ENCODE measurements at regions not wholly inside any gene's neighbourhood (a gene's known extent, or its start where the extent isn't known, plus 50 kb on each side); places are given as distances from the start of the nearest gene placed in this dataset.

- no peaks in the 10 kb centered on the region; the same call in 1 of the 2 replicates for H3F3A ChIP-seq (replicated peaks; ENCODE audit: low read depth)
- H3K27me3 ChIP-seq (ENCODE audit: insufficient read depth): no peaks in the 10 kb centered on the region
- H3K27ac ChIP-seq (ENCODE audit: low read depth): peak overlapping the region; percentile 99; the same call in 1 of the 2 replicates
- Mint-ChIP-seq H3K4me1 (peaks cover 24% of the 10 kb centered on the region), H3K9me3 (no peaks in the 10 kb centered on the region), H3K4me3 (peak overlapping the region; percentile 88), H3K36me3 (ENCODE audit: low read depth) (no peaks in the 10 kb centered on the region), H3K27ac (peak overlapping the region; percentile 54), H3K27me3 (ENCODE audit: insufficient read depth, low read depth, poor library complexity) (peaks cover 3% of the 10 kb centered on the region)
- H3K9me2 ChIP-seq (ENCODE audit: insufficient read depth): no peaks in the 10 kb centered on the region
- H3K4me1 ChIP-seq (ENCODE audit: insufficient read depth): peaks cover 19% of the 10 kb centered on the region
- ATAC-seq: no peak
- peak overlapping the region; percentile 94 for H3K4me3 ChIP-seq
- TF ChIP-seq CREB1 (CRISPR knock-in tag; IDR thresholded peaks at IDR 0.05; ENCODE audit: low read depth) (no peak), EZH2 (IDR thresholded peaks at IDR 0.05; ENCODE audit: low read depth, unreplicated experiment) (no peak), CTCF (conservative IDR thresholded peaks at IDR 0.05; ENCODE audit: low read depth in 2 of 2) (no peak), STAT1 (IDR thresholded peaks at IDR 0.05; ENCODE audit: unreplicated experiment) (no peak), ZNF331 (CRISPR knock-in tag; IDR thresholded peaks at IDR 0.05; ENCODE audit: low read depth) (no peak), JUNB (IDR thresholded peaks at IDR 0.05; ENCODE audit: unreplicated experiment) (no peak), ZNF114 (CRISPR knock-in tag; IDR thresholded peaks at IDR 0.05) (no peak), EZH2phosphoT487 (IDR thresholded peaks at IDR 0.05; ENCODE audit: unreplicated experiment) (no peak), NANOG (IDR thresholded peaks at IDR 0.05; ENCODE audit: borderline replicate concordance) (no peak), ETS1 (IDR thresholded peaks at IDR 0.05) (no peak), POLR2AphosphoS5 (IDR thresholded peaks at IDR 0.05; ENCODE audit: low read depth) (no peak)
- TF ChIP-seq, protein P1, sequence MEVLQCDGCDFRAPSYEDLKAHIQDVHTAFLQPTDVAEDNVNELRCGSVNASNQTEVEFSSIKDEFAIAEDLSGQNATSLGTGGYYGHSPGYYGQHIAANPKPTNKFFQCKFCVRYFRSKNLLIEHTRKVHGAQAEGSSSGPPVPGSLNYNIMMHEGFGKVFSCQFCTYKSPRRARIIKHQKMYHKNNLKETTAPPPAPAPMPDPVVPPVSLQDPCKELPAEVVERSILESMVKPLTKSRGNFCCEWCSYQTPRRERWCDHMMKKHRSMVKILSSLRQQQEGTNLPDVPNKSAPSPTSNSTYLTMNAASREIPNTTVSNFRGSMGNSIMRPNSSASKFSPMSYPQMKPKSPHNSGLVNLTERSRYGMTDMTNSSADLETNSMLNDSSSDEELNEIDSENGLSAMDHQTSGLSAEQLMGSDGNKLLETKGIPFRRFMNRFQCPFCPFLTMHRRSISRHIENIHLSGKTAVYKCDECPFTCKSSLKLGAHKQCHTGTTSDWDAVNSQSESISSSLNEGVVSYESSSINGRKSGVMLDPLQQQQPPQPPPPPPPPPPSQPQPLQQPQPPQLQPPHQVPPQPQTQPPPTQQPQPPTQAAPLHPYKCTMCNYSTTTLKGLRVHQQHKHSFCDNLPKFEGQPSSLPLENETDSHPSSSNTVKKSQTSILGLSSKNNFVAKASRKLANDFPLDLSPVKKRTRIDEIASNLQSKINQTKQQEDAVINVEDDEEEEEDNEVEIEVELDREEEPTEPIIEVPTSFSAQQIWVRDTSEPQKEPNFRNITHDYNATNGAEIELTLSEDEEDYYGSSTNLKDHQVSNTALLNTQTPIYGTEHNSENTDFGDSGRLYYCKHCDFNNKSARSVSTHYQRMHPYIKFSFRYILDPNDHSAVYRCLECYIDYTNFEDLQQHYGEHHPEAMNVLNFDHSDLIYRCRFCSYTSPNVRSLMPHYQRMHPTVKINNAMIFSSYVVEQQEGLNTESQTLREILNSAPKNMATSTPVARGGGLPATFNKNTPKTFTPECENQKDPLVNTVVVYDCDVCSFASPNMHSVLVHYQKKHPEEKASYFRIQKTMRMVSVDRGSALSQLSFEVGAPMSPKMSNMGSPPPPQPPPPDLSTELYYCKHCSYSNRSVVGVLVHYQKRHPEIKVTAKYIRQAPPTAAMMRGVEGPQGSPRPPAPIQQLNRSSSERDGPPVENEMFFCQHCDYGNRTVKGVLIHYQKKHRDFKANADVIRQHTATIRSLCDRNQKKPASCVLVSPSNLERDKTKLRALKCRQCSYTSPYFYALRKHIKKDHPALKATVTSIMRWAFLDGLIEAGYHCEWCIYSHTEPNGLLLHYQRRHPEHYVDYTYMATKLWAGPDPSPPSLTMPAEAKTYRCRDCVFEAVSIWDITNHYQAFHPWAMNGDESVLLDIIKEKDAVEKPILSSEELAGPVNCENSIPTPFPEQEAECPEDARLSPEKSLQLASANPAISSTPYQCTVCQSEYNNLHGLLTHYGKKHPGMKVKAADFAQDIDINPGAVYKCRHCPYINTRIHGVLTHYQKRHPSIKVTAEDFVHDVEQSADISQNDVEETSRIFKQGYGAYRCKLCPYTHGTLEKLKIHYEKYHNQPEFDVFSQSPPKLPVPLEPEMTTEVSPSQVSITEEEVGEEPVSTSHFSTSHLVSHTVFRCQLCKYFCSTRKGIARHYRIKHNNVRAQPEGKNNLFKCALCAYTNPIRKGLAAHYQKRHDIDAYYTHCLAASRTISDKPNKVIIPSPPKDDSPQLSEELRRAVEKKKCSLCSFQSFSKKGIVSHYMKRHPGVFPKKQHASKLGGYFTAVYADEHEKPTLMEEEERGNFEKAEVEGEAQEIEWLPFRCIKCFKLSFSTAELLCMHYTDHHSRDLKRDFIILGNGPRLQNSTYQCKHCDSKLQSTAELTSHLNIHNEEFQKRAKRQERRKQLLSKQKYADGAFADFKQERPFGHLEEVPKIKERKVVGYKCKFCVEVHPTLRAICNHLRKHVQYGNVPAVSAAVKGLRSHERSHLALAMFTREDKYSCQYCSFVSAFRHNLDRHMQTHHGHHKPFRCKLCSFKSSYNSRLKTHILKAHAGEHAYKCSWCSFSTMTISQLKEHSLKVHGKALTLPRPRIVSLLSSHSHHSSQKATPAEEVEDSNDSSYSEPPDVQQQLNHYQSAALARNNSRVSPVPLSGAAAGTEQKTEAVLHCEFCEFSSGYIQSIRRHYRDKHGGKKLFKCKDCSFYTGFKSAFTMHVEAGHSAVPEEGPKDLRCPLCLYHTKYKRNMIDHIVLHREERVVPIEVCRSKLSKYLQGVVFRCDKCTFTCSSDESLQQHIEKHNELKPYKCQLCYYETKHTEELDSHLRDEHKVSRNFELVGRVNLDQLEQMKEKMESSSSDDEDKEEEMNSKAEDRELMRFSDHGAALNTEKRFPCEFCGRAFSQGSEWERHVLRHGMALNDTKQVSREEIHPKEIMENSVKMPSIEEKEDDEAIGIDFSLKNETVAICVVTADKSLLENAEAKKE (CRISPR knock-in tag; IDR thresholded peaks at IDR 0.05): no peak
- TF ChIP-seq, protein P2, sequence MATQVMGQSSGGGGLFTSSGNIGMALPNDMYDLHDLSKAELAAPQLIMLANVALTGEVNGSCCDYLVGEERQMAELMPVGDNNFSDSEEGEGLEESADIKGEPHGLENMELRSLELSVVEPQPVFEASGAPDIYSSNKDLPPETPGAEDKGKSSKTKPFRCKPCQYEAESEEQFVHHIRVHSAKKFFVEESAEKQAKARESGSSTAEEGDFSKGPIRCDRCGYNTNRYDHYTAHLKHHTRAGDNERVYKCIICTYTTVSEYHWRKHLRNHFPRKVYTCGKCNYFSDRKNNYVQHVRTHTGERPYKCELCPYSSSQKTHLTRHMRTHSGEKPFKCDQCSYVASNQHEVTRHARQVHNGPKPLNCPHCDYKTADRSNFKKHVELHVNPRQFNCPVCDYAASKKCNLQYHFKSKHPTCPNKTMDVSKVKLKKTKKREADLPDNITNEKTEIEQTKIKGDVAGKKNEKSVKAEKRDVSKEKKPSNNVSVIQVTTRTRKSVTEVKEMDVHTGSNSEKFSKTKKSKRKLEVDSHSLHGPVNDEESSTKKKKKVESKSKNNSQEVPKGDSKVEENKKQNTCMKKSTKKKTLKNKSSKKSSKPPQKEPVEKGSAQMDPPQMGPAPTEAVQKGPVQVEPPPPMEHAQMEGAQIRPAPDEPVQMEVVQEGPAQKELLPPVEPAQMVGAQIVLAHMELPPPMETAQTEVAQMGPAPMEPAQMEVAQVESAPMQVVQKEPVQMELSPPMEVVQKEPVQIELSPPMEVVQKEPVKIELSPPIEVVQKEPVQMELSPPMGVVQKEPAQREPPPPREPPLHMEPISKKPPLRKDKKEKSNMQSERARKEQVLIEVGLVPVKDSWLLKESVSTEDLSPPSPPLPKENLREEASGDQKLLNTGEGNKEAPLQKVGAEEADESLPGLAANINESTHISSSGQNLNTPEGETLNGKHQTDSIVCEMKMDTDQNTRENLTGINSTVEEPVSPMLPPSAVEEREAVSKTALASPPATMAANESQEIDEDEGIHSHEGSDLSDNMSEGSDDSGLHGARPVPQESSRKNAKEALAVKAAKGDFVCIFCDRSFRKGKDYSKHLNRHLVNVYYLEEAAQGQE (IDR thresholded peaks at IDR 0.05; ENCODE audit: unreplicated experiment): no peak
- H4K20me1 ChIP-seq (replicated peaks; ENCODE audit: insufficient read depth): no peaks in the 10 kb centered on the region
- H3K79me2 ChIP-seq (replicated peaks; ENCODE audit: insufficient read depth): peaks cover 30% of the 10 kb centered on the region
- no peaks in the 10 kb centered on the region for H3K36me3 ChIP-seq (ENCODE audit: insufficient read depth)
- H2AFZ ChIP-seq: no peak overlapping the region
- H3K4me2 ChIP-seq: peak overlapping the region; percentile 67
- peak; percentile 43 for DNase-seq (ENCODE audit: low spot score)
Observed at GRCh38 chr3:48090166-48090939, 74.1 kb upstream of the MAP4 start.
